ENCODE measurements at regions not wholly inside any gene's neighbourhood (a gene's known extent, or its start where the extent isn't known, plus 50 kb on each side); places are given as distances from the start of the nearest gene placed in this dataset.

DNA sequence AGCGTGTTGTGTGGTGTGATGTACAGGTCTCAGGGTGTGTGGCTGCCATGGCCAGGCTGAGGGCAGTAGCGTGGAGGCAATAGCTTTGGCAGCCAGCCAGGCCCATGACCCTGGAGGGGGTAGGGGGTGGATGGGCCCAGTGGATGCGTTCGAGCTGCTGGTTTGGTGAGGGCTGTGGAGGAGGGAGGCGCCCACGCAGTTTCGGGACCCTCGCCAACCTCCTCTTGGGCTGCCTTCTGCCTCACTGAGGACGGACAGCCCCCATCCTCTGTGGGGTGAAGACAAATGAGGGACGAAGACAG, 238.6 kb upstream of the GSE1 start:
- Mint-ChIP-seq H3K27me3 (ENCODE audit: low read depth, poor library complexity) (peaks cover 45% of the 10 kb centered on the region), H3K4me3 (no peak overlapping the region), H3K9me3 (no peaks in the 10 kb centered on the region), H3K36me3 (ENCODE audit: low read depth) (no peaks in the 10 kb centered on the region), H3K27ac (no peak overlapping the region), H3K4me1 (peaks cover 43% of the 10 kb centered on the region)
- no peak for DNase-seq
- TF ChIP-seq, protein P1, sequence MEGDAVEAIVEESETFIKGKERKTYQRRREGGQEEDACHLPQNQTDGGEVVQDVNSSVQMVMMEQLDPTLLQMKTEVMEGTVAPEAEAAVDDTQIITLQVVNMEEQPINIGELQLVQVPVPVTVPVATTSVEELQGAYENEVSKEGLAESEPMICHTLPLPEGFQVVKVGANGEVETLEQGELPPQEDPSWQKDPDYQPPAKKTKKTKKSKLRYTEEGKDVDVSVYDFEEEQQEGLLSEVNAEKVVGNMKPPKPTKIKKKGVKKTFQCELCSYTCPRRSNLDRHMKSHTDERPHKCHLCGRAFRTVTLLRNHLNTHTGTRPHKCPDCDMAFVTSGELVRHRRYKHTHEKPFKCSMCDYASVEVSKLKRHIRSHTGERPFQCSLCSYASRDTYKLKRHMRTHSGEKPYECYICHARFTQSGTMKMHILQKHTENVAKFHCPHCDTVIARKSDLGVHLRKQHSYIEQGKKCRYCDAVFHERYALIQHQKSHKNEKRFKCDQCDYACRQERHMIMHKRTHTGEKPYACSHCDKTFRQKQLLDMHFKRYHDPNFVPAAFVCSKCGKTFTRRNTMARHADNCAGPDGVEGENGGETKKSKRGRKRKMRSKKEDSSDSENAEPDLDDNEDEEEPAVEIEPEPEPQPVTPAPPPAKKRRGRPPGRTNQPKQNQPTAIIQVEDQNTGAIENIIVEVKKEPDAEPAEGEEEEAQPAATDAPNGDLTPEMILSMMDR (IDR thresholded peaks at IDR 0.05) = no peak

DNA sequence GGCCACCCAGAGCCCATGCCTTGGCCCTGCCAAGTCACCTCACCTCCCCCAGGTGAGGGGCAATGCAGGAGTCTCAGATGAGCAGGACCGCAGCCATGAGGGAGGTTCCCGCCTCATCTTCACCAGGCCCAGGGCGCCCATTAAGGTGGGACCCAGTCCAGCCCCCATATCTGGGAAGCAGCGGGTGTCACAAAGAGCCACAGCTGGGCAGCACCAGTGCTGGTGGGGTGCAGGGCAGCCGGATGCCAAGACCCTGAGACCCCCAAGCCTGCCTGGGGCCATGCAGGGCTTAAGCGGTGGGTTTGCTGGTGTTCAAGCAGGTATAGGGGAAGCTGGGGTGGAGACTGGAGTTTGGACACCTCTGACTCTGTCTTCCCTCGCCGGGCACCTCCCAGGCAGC, 237.8 kb upstream of the GSE1 start:
- Mint-ChIP-seq H3K4me3 (no peak overlapping the region), H3K36me3 (ENCODE audit: low read depth) (no peaks in the 10 kb centered on the region), H3K9me3 (no peaks in the 10 kb centered on the region), H3K27ac (no peak overlapping the region), H3K4me1 (peaks cover 46% of the 10 kb centered on the region), H3K27me3 (ENCODE audit: low read depth, poor library complexity) (peaks cover 40% of the 10 kb centered on the region)
- no peak for DNase-seq
- TF ChIP-seq, protein P1 (IDR thresholded peaks at IDR 0.05) = no peak

DNA sequence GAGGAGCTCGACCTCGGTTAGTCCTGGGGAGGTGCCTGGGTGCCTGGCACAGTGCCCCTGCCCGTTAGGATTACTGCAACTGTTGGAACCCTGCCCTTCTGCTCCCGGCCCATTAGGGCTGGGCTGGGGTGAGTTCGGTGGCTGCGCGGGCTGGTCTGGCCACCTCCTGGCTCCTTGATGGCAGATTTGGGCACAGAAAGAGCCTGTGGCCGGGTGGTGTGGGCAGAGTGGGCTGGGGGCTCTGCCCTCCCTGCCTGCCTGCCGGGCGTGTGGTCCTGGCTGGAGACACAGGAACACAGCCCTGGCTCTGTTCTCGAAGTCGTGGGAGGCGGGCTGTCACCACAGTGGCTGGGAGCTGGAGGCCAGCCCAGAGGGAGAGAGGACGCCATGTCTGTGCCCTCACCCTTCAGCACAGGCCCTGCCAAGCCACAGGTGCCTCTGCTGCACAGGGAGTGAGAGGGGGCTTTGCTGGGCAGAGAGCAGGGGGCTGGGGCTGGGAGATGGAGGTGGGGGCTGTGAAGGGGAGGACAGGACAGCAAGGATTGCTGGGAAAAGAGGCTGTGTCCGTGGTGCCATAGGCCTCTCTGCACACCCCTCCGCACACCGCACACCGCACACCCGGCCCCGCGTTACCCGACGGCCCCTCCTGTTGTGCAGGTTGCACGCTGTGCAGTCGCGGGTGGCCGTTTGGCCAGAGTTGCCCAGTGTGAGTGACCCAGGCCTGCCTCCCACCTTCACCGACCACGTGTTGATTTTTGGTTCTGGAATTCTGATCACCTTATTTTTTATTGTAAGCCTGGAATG, 236.6 kb upstream of the GSE1 start:
- DNase-seq = no peak
- Mint-ChIP-seq H3K4me3 (no peak overlapping the region), H3K9me3 (no peaks in the 10 kb centered on the region), H3K27ac (no peak overlapping the region), H3K27me3 (ENCODE audit: low read depth, poor library complexity) (peaks cover 36% of the 10 kb centered on the region), H3K4me1 (peaks cover 46% of the 10 kb centered on the region), H3K36me3 (ENCODE audit: low read depth) (no peaks in the 10 kb centered on the region)
- TF ChIP-seq, protein P1 (IDR thresholded peaks at IDR 0.05) = no peak

DNA sequence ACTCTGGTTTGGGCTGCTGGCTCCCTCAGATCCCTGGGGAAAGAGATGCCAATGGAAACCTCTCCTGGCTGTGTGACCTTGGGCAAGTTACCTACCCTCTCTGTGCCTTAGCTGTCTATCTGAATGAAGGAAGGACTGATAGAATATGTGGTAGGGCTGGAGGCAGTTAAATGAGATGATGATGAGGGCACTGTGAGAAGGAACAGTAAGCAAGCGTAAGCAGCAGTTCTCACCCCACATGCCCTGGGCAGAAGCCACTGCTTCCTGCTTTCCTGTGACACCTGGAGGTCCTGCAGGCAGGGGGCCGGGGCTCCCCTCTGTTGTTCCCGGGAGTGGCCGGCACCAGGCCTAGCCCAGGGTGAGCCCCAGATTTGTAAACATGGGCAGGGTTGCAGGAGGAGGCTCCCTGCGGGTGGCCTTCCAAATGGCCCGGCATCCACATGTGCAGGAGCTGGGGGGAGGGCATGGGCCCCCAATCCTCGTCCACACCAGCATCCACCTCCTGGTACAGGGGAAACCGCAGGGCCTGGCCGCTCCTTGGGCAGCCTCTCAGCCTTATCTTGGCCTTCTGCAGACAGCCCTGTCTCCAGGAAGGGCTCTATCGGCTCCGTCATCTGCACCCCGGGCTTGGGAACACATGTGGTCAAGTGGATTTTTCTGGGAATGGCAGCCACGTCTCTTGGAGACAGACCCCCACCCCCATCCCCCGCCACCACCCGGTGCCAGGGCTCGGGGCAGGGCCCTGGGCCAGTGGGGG, 235.6 kb upstream of the GSE1 start:
- H3K4me3 Mint-ChIP-seq = no peak overlapping the region
- H3K27me3 Mint-ChIP-seq (ENCODE audit: low read depth, poor library complexity) = peaks cover 29% of the 10 kb centered on the region
- H3K4me1 Mint-ChIP-seq = peaks cover 57% of the 10 kb centered on the region
- H3K9me3 Mint-ChIP-seq = no peaks in the 10 kb centered on the region
- DNase-seq = no peak
- H3K27ac Mint-ChIP-seq = no peak overlapping the region
- TF ChIP-seq, protein P1 (IDR thresholded peaks at IDR 0.05) = no peak
- H3K36me3 Mint-ChIP-seq (ENCODE audit: low read depth) = no peaks in the 10 kb centered on the region

DNA sequence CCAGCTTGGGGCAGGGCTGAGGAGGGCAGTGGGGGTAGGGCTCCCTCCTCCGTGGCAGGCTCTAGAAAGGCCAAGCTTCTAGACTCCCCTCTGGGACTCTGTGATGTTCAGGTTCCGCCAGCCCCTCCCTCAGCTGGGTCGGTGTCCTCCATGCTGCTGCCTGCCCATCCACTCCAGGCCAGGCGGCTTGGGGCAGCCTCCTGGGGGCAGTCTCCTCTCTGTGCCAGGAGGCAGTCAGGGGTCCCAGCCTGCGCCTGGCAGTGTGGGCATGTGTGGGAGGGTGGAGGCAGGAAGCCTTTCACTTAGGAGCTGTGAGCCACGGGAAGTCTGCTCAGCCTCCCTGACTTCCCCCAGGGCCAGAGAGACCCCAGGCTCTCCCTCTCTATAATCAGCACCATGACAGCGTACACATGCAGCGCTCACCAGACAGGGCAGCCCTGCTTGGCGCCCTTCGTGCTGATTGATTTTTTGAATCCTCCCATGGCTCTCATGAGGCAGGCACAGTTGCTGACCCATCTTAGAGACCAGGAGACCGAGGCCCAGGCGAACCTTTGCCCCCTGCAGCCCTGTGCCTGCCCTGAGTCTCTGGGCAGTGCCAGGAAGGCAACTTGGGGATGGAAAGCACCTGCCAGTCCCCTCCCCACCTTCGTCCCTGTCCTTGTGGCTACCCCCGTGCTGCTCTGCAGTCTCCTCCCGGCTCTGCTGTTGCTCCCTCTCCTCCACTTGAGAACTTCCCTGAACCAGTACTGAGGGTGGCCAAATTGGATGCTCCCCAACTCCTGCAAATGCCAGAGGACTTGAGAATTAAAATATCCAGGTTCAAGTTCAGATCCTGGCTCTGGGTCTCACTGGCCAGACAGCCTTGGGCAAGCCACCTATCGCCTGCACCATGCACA, 234.7 kb upstream of the GSE1 start:
- peaks cover 24% of the 10 kb centered on the region for H3K27me3 Mint-ChIP-seq (ENCODE audit: low read depth, poor library complexity)
- no peaks in the 10 kb centered on the region for H3K9me3 Mint-ChIP-seq
- H3K36me3 Mint-ChIP-seq (ENCODE audit: low read depth) = no peaks in the 10 kb centered on the region
- no peak overlapping the region for H3K27ac Mint-ChIP-seq
- no peak for DNase-seq
- peaks cover 65% of the 10 kb centered on the region for H3K4me1 Mint-ChIP-seq
- TF ChIP-seq, protein P1 (IDR thresholded peaks at IDR 0.05) = no peak
- no peak overlapping the region for H3K4me3 Mint-ChIP-seq

Measured in nephron progenitor cell (in vitro differentiated cells).